ENCODE measurements at regions not wholly inside any gene's neighbourhood (a gene's known extent, or its start where the extent isn't known, plus 50 kb on each side); places are given as distances from the start of the nearest gene placed in this dataset.

DNA sequence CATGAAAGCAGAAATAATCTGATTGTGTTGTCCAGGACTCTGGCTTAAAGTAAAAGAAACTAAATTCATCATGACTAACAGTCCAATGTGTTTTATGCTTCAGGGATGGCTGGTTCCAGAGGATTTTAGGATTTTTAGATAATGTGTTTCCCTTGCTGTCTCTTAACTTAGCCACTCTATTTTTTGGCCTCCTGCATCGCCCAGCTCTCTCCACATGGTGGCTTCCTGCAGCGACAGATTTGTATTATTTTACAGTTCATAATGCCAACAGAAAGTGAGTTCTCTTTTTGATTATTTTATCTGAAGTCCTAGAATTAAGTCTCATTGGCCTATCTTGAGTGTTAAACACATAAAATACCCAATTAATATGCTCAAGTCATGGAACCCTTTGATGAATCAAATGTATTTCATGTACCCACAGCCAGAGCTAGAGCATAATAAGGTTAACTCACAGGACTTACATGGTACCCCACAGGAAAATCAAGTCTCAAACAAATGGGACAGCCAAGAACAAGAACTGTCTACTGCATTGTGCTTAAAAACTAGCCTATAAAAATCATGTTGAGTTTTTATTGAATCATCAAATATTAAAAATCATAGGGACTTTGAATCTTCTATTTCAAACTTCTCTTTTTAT is 582.5 kb downstream of the DOK5 start:
- no peak for DNase-seq (ENCODE audit: low spot score)
- TF ChIP-seq, protein P1, sequence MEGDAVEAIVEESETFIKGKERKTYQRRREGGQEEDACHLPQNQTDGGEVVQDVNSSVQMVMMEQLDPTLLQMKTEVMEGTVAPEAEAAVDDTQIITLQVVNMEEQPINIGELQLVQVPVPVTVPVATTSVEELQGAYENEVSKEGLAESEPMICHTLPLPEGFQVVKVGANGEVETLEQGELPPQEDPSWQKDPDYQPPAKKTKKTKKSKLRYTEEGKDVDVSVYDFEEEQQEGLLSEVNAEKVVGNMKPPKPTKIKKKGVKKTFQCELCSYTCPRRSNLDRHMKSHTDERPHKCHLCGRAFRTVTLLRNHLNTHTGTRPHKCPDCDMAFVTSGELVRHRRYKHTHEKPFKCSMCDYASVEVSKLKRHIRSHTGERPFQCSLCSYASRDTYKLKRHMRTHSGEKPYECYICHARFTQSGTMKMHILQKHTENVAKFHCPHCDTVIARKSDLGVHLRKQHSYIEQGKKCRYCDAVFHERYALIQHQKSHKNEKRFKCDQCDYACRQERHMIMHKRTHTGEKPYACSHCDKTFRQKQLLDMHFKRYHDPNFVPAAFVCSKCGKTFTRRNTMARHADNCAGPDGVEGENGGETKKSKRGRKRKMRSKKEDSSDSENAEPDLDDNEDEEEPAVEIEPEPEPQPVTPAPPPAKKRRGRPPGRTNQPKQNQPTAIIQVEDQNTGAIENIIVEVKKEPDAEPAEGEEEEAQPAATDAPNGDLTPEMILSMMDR (IDR thresholded peaks at IDR 0.05), result no peak
- Histone ChIP-seq H3K4me1 (ENCODE audit: control insufficient read depth in 1 of 2, low read depth in 2 of 2) (no peaks in the 10 kb centered on the region), H3K4me3 (no peak overlapping the region), H3K27ac (no peak overlapping the region), H3K27me3 (replicated peaks; ENCODE audit: insufficient read depth) (no peaks in the 10 kb centered on the region), H3K9me3 (no peaks in the 10 kb centered on the region), H3K36me3 (no peaks in the 10 kb centered on the region)
- no peak for ATAC-seq (ENCODE audit: insufficient number of reproducible peaks, low FRiP score, low read depth)

DNA sequence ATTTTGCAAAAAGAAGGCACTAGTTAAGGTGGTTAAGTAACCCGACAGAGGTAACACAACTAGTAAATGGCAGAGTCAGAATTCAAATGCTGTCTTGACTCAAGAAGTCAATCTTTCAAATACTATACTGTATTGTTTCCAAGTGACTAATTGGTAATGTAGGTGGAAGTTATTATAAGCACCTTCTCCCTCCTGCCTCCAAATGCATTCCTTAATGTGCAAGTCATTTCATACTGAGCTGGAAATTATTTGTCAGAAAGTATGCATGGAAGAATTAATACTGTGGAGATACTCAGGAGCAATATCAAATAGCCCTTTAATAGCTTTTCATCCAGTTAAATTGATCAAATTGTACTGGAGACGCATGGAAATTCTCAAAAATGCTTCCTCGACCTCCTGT is 579.1 kb downstream of the DOK5 start:
- ATAC-seq (ENCODE audit: insufficient number of reproducible peaks, low FRiP score, low read depth) (no peak), DNase-seq (ENCODE audit: low spot score) (no peak)
- no peak overlapping the region for H3K27ac ChIP-seq
- H3K36me3 ChIP-seq, result no peaks in the 10 kb centered on the region
- TF ChIP-seq, protein P1 (IDR thresholded peaks at IDR 0.05), result no peak
- no peaks in the 10 kb centered on the region for H3K4me1 ChIP-seq (ENCODE audit: control insufficient read depth in 1 of 2, low read depth in 2 of 2)
- H3K9me3 ChIP-seq, result no peaks in the 10 kb centered on the region
- no peak overlapping the region for H3K4me3 ChIP-seq
- no peaks in the 10 kb centered on the region for H3K27me3 ChIP-seq (replicated peaks; ENCODE audit: insufficient read depth)

- Histone ChIP-seq H3K27ac (no peak overlapping the region), H3K9me3 (no peaks in the 10 kb centered on the region), H3K4me1 (ENCODE audit: control insufficient read depth in 1 of 2, low read depth in 2 of 2) (no peaks in the 10 kb centered on the region), H3K36me3 (no peaks in the 10 kb centered on the region), H3K27me3 (replicated peaks; ENCODE audit: insufficient read depth) (no peaks in the 10 kb centered on the region), H3K4me3 (no peak overlapping the region)
- TF ChIP-seq, protein P1 (IDR thresholded peaks at IDR 0.05), result no peak
- ATAC-seq (ENCODE audit: insufficient number of reproducible peaks, low FRiP score, low read depth), result no peak
- DNase-seq (ENCODE audit: low spot score), result no peak
Observed at GRCh38 chr20:55053389-55053788, 578.0 kb downstream of the DOK5 start.

- Histone ChIP-seq H3K4me1 (ENCODE audit: control insufficient read depth in 1 of 2, low read depth in 2 of 2) (no peaks in the 10 kb centered on the region), H3K27me3 (replicated peaks; ENCODE audit: insufficient read depth) (no peaks in the 10 kb centered on the region), H3K9me3 (no peaks in the 10 kb centered on the region), H3K4me3 (no peak overlapping the region), H3K27ac (no peak overlapping the region), H3K36me3 (no peaks in the 10 kb centered on the region)
- DNase-seq (ENCODE audit: low spot score) (no peak), ATAC-seq (ENCODE audit: insufficient number of reproducible peaks, low FRiP score, low read depth) (no peak)
- TF ChIP-seq, protein P1 (IDR thresholded peaks at IDR 0.05), result no peak
Observed at GRCh38 chr20:55052459-55052858, 577.1 kb downstream of the DOK5 start.

DNA sequence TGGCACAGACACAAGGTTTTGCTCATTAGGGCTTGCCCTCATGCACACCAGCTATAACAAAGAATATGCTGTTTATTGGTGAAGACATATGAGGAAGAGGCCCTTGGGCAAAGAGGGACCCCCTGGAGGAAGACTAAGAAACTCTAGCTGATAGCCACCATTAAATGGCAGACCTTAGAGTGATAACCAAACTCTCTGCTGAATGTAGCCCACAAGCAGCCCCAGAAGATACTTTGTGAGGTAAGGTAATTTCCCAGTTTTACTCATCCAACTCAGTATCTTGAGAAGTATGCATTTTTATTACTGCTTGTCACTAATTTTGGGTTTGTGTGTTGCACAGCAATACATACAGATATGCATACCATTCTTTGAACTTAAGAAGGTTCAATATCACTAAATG is 563.3 kb downstream of the DOK5 start:
- no peaks in the 10 kb centered on the region for H3K9me3 ChIP-seq
- no peaks in the 10 kb centered on the region for H3K27me3 ChIP-seq (replicated peaks; ENCODE audit: insufficient read depth)
- H3K27ac ChIP-seq, result no peak overlapping the region
- H3K36me3 ChIP-seq, result no peaks in the 10 kb centered on the region
- ATAC-seq (ENCODE audit: insufficient number of reproducible peaks, low FRiP score, low read depth), result no peak
- TF ChIP-seq, protein P1 (IDR thresholded peaks at IDR 0.05), result no peak
- H3K4me1 ChIP-seq (ENCODE audit: control insufficient read depth in 1 of 2, low read depth in 2 of 2), result no peaks in the 10 kb centered on the region
- no peak for DNase-seq (ENCODE audit: low spot score)
- H3K4me3 ChIP-seq, result no peak overlapping the region
